Colon (tissue), 2 donors: ENCODE measurements at regions not wholly inside any gene's neighbourhood (a gene's known extent, or its start where the extent isn't known, plus 50 kb on each side); places are given as distances from the start of the nearest gene placed in this dataset.
"Not testable (repeated sequence)": the region's sequence is repeated elsewhere in the genome, so short reads cannot be mapped to it uniquely, and the experiment has no call there.

Experiments used
- FAIRE-seq: peaks from 2 replicates; lab custom pipeline; 2012; peaks lifted over from hg19 to GRCh38; lab: Jason Lieb, UNC
- donor health status: control.
- donor health status: control.

DNA sequence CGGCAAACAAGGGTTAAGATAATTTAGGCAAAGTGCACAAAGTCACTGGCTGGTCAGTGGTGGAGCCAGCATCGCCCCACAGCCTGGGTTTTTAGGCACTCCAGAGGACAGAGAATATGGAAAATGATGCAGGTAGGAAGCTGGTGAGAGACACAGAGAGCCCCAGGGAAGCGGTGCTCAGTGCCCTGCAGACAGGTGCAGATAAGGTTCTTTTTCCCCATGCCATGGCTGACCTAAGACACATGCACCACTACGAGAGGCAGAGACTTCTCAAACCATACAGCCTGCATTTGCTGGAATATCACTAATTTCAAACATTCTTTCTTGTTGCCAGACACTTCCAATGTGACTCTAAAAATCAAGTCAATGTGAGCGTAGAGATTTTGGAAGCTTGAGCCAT, 205.7 kb upstream of the APCDD1 start:
- no peak for FAIRE-seq

DNA sequence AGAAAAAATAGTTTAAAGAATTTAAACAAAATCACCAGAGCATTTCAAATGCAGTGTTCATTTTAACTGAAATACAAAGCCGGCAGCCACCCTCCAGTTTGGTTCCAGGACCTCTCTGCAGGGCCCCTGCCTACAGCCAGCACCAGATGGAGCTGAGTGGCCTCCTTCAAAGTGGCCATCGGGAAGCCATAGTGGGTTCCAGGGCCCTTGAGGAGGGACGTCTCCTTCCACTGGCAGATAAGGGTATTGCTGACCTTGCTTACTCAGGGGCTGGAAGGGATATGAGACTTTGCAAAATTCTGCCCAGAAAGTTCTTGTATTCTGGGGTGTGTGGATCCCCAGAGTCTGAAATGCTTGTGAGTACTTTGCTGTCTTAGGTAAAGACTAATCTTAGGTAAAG, 205.2 kb upstream of the APCDD1 start:
- FAIRE-seq, result no peak

DNA sequence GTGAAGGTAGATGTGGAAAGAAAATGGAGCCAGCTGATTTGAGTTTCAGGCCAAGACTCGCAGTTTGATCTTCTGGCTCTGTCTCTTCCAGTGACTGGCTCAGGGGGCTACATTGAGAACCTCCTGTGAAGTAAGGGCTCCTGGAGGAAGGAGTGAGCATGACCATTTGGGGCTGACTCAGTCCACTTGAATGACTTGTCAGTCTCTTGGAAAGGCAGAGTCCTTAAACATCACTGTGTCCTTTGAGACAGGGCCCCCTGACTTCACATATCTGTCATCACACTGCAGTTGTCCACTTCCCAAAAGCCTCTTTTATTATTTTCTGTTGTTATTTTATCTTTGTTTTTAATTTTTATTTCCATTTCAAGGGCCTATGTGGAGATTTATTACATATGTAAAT, 204.6 kb upstream of the APCDD1 start:
- FAIRE-seq, result no peak

DNA sequence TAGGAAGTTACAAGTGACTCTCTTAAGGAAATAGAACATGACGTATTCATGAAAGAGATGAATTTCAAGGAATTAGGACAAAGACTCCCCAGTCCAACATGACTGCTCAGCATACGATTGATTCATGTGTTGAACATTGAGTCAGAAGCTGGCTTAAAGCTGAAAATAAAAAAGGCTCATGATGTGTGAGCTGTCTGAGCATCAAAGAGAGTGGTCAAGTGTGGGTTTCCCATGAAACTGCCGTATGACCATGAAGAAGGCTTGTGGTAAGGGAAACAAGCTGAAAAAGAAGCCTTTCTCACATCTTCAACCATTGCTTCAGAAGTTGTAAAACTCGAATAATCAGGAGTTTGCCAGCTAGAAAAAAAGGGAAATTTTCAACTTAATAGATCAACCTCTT, 201.9 kb upstream of the APCDD1 start:
- FAIRE-seq, result no peak

DNA sequence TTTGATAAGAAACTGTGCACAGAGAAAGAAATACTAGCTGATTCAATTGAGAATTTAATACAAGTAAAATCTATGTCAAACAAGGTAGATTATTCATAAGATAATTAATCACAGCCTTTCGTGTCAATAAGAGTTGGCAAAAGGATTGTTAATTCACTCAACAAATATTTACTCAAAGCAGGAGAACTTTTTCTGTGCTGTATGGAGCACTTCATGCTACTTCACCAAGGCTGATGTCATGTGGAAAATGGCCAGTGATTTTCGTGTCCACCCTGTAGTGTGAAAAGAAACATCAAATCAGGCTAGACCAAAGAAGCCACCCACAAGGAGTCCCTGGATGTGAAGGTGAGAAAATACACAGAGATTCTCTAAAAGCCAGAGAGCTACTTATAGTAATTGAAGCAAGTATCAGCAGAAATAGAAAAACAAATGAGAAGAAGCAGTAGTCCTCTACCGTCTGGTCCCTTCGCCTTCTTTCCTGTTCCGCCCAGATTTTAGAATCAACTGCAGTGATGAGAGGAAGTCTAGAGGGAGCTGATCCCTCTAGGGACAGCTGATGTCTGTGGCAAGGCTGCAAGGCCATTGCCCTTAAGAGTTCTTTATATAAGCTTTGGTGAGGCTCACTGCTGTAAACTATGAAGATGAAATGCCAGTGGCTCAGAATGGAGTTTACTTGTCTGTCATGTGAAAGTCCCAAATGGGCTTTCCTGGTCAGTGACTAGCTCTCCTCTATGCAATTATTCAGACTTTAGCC, 201.3 kb upstream of the APCDD1 start:
- no peak for FAIRE-seq

DNA sequence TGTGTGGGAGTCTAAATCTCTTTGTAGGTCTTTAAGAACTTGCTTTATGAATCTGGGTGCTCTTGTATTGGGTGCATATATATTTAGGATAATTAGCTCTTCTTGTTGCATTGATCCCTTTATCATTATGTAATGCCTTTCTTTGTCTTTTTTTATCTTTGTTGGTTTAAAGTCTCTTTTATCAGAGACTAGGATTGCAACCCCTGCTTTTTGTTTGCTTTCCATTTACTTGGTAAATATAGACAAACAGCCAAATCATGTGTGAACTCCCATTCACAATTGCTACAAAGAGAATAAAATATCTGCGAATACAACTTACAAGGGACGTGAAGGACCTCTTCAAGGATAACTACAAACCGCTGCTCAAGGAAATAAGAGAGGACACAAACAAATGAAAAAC, 198.2 kb upstream of the APCDD1 start:
- not testable (repeated sequence) for FAIRE-seq

DNA sequence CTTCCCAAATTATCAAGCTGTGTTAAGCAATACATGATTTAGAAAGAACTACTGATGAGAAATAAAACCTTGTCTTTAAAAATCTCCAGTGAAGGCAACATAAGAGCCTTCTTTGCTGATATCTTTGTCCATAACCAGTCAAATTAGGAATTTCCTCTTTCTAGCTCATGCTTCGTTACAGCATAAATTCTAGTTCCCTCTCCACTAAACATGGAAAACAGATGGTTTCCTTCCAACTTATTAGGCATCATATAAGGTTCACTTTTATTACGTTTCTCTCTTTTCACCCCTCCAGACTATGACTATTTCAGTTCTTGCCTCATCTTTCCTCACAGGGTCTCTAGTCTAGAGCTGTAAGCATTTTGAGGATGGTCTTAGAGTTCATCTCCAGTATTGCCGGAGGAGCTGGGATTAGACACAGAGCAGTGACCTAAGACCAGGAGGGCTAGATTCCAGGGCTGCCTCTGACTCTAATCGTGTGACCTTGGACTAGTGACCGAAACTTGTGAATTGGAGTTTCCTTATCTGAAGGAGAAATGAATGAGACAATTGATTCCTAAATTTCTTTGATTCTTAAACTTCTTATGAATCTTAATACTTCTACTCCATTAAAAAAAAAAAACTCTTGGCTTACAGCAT, 195.5 kb upstream of the APCDD1 start:
- no peak for FAIRE-seq

DNA sequence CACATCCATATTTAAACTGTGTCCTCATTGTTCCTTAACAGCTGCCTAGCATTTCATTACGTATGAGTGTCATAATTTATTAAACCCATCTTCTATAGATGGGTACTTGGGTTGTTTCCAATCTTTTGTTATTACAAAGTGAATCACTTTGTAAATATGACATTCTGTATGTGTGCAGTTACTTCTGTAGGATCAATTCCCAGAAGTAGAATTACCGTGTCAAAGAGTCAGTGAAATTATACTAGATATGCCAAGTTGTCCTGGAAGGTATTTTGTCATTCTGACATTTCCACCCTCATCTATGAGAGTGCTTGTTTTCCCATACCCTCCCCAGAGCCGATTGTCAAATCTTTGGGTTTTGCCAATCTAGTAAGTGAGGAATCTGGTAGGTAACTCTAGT, 194.5 kb upstream of the APCDD1 start:
- FAIRE-seq, result no peak

DNA sequence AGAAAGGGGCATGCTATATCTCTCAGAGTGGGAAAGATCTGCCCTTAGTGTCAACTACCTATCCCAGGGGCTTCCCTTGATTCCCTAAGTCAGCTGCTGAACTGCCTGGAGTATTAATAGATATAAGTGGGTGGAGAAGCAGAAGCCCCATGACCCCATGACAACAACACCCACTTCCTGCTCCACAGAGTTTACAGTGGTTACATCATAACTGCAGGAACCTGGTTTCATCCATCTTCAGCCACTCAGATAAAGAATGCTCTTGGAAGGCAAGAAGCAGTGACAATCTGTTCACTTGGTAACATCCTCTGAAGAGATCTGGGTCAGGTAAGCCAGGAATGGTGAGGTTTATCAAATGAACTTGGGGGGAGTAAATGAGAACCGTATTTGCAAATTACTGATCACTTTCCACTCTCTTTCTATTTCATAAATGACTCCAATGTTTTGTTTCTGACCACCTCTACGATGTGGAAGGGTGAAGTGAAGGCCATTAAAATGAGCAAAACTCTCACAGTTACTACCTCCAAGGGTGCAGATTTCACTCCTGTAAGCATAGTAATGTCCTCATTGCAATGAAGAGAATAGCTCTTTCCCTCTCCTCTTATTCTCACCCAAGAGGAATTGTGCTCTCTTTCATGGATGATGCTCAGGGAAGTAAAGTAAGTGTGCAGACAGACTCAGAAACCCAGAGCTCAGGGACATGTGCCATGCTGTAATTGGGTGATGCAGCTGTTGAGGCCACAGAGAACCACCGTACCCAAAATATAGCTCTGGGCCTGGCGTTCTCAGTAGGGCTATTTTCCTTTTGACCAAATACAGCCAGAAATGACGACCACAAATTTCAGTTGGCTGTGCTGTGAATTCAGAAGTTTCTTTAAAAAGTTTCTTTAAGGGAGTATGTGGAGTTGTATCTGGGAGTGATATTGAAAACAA, 192.8 kb upstream of the APCDD1 start:
- no peak for FAIRE-seq

DNA sequence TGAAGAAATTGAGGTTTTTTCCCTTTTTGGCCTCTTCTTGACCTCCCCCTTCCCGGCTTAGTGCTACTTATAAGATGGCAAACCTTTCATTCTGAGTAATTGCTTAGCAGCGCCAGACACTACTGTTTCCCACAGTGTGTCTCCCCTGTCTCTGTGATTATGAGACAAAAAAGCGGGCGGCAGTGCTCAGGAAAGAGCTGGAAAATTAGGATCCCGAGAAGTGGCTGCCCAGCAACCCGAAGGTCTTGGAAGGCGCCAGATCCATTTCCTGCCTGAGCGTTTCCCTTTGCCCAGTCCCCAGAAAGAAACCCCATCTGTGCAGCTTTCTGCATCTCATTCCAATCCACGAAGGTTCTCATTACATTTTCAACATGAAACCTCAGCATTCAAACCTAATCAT, 191.9 kb upstream of the APCDD1 start:
- FAIRE-seq, result no peak

DNA sequence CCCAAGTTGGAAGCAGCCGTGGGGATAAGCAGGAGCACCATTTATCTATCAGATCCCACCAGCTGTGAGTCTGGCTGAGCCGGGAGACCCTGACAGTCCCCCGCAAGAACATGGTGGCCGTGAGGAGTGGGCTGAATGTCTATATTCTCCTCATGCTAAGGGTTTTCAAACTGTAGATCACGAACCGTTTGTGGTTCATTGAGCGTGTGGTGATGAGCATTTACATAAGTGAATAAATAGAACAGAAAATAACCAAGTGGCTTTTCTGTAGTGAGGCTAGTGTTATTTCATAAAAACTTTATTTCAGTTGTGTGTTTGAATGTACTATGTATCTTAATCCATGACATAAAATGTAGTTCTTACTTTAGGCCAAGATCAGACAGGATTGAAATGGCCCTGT, 190.2 kb upstream of the APCDD1 start:
- FAIRE-seq, result no peak

DNA sequence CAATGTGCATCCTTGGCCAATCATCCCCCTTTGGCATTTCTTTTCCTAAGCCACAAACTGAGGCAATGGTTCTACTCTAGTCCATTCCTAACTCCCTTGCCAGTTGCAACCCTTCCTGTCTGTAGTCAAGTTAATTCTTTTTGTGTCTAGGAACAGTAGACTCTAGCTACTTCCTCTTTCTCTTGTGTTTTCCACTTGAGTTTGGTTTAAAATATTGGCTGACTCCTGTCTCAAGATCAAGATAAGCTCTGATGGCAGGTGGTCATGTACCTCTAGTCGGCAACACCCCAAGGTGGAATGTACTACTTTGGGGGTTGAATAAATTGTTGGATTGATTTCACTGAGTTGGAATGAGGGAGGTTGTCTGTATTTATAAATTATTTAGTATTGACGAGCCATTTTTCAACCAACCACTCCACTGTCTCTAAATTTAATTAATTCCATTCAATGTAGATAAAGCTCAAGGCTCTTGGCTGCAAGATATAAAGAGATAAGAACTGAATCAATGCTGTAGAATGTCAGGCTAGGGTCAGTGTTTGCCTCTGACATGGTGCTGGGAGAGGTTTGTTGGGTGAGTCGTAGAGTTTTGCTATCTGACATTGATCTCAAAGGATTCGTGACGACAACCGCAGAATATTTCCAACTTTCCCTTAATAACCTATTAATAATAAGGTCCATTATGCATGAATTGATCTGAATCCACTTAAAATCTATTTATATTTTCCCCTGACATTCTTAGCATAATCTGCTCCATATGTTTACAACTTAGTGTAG, 188.7 kb upstream of the APCDD1 start:
- no peak for FAIRE-seq

DNA sequence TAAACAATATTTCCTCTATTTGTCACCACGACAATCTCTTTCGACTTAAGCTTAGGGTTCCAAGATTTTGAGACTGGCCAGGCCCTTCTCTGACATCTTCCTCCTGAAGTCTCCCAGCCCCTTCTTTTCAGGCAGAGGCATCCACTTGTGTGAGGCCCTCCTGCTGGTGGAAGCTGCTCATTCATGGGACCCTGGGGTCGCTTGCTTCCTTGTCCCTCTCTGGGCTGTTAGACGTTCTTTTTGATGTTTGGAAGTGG, 188.2 kb upstream of the APCDD1 start:
- FAIRE-seq, result no peak

DNA sequence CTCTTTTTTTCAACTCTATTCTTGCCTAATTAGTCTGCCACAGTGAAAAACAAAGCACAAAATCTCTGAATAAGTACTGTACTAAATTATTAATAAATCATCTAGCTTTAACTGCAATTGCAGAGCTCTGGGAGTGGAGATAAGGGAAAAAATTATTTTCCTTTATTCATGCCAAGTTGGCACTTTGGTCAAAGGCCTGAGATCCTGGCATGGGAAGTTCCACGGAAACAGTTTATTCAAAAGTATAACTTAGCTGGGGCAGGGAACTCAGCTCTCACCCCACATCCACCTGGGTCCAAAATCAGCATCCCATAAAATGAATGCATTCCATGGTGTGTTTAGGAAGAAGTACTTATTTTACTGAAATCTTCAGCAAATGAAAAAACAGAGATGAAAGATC, 185.2 kb upstream of the APCDD1 start:
- no peak for FAIRE-seq

DNA sequence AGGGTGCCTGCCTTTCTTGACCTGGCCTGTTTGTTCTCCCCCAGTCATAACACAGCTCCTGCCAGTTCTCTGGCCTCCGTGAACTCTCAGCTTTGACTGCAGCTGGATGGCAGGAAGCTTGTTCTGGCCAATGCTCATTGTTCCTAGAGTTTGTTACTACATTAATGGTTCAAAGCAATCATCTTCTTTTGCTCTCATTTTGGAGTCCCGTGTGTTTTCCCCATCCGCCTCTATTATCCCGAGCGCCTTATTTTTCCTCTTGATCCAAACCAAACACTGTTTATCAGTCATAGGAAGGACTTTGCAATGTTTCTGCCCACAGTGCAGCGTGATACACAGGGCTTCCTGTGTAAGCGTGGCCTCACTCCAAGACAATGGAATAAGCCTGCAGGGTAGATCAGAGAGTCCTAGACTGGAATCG, 184.3 kb upstream of the APCDD1 start:
- no peak for FAIRE-seq

DNA sequence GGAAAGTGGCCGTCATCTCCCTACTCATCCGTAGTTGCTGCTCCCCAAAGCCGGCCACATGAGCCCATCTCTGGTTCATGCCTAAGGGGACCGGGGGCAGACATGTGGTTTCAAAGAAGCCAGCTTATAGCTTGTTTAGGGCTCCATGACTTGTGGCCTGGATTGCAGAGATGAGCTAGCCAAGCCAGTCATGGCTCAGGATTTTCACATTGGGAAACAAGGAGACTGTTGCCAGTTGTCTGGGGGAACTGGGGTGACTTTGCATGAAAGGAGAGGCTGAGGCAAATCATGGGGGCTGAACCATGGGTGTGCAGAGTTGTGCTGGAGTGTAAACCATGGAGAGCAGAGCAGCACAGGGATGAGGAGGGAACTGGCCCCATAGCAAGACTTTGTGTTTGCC, 183.0 kb upstream of the APCDD1 start:
- no peak for FAIRE-seq

DNA sequence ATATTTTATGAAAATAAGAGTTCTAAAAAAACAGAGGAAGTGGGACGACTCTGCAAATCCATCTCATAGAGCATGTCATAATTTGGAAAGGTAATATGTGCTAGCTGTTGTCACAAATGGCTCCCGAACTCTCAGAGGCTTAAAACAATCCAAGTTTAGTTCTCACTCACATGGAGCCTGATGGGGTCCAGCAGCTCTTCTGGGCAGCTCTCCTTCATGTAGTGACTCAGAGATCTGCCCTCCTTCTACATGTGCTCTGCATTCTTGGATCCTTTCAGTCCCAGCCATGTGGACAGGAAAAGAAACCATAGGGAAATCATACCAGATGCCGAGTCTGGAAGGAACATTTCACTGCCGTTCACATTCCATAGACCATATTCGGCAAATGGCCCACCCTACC, 180.1 kb upstream of the APCDD1 start:
- no peak for FAIRE-seq

DNA sequence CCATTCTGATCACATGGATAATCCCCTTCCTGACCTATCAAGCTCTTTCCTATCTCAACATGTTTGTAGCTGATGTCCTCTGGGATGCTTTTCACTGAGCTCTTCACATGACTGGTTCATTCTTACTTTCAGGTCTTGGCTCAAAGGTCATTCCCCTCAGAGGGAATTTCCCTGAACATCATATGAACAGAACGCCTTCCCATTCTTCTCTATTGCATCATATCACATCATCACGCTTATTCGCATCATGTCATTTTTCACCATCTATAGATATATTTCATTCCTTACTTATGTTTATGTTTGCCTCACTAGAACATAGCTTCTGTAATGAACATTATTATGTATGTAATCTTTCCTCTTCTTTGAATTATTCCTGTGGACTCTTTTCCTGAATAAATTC, 178.9 kb upstream of the APCDD1 start:
- FAIRE-seq, result no peak

DNA sequence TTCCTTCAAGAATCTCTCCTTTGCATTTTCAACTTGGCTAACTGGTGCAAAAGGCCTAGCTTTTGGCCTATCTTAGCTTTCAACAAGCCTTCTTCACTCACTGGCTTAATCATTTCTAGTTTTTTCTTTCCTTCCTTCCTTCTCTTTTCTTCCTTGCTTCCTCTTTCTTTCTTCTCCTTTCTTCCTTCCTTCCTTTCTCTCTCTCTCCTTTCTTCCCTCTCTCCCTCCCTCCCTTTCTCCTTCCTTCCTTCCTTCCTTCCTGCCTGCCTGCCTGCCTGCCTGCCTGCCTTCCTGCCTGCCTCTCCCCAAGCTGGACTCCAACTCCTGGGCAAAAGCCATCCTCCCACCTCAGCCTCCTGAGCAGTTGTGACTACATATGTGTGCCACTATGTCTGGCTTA, 176.2 kb upstream of the APCDD1 start:
- FAIRE-seq, result no peak

DNA sequence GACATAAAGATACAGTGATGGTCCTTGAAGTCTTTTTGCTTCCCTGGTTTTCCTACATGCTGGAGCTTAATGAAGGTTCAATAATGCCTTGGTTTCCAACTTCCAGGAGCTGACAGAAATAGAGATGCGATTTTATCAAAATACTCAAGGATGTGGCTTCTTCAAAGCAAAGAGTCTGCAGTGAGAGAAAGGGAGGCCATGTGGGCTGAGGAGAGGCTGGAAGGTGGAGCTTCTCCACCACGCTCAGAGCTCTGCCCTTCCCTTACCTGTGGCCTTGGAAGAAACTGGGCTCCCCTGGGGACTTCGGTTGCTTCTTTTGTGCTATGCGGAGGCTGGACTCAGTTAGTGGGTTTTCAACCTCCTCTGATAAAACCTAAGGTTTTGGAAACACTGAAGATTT, 175.0 kb upstream of the APCDD1 start:
- no peak for FAIRE-seq

DNA sequence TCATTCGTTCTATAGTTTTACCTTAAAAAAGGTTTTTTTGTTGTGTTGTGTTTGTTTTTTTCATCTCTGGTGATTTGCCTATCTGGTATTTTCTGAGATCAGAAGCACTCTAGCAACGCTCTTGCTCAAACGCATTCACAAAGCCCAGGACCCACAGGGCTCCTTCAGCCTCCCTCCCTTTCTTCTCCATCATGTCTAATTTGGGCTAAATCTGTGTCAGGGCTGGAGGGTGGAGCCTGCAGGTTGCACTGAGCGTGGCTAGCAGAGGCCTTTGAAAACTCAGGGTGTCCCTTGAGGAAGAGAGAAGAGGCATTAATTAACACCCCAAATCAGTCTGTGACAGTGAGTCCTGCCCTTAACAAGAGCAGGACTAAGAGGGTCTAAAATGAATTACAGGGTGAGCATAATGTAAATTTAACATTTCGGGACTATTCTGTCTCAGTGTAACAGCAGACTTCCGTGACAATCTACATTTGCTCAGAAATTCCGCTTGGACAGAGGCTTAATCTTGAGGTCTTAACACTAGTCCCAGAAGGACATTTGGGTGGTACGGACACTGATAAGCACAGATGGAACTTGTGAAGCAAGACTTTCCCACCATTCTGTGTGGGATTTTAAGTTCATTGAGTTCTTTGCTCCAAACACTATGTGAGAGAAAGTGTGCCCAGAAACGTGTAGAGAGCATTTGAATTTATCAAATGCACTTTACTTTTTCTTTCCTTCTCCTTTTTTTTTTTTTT, 174.4 kb upstream of the APCDD1 start:
- FAIRE-seq, result no peak
